Epithelial cell of esophagus (primary cell): ENCODE measurements at regions not wholly inside any gene's neighbourhood (a gene's known extent, or its start where the extent isn't known, plus 50 kb on each side); places are given as distances from the start of the nearest gene placed in this dataset.
"Not testable (repeated sequence)": the region's sequence is repeated elsewhere in the genome, so short reads cannot be mapped to it uniquely, and the experiment has no call there.

Experiments
- DNase-seq: peaks from one replicate; pipeline ENCODE4 v3.0.0; 2010; ENCODE audit warnings: low read depth
- H3K4me3 ChIP-seq: 2 replicates; pipeline ENCODE4 v1.5.1; 2011; ENCODE audit warnings: mild to moderate bottlenecking, low read length, control low read depth
- CTCF ChIP-seq: IDR thresholded peaks from 2 replicates; pipeline ENCODE4 v1.5.1; 2011; ENCODE audit warnings: low read depth, mild to moderate bottlenecking, low read length, control low read depth, inconsistent platforms; ENCODE audit not compliant: insufficient read depth; ENCODE audit errors: missing control alignments

GRCh38 chr13:50290186-50290585 lies 274.9 kb downstream of the KCNRG start:
- no peak for DNase-seq
- no peak overlapping the region for H3K4me3 ChIP-seq
- no peak for TF ChIP-seq CTCF

DNA sequence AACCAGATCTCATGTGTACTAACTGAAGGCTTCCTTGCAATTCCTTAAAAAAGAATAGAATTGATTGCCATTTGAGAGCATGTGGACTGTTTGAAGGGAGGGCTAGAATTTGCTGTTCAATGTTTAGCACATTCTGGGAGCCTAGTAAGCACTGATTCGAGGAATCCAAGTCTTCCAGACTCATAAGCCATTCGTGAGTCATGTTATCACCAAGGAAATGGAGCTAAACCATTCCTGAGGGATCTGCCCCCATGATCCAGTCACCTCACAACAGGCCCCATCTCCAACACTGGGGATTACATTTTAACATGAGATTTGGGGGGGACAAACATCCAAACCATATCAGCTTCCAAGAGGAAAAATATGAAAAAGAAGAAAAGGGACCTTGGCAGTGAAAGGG lies 276.4 kb downstream of the KCNRG start:
- DNase-seq, result peak; percentile 10
- no peak overlapping the region for H3K4me3 ChIP-seq
- no peak for TF ChIP-seq CTCF

GRCh38 chr13:50292081-50292480 lies 276.8 kb downstream of the KCNRG start:
- no peak for TF ChIP-seq CTCF
- DNase-seq, result no peak
- no peak overlapping the region for H3K4me3 ChIP-seq

GRCh38 chr13:50294425-50294824 lies 279.2 kb downstream of the KCNRG start:
- H3K4me3 ChIP-seq, result not testable (repeated sequence)

GRCh38 chr13:50299546-50300249 lies 284.5 kb downstream of the KCNRG start:
- no peak overlapping the region for H3K4me3 ChIP-seq
- peak; percentile 87 for DNase-seq
- no peak for TF ChIP-seq CTCF

More at GRCh38 chr13:50294425-50294824, 279.2 kb downstream of the KCNRG start:
- not testable (repeated sequence) for DNase-seq

GRCh38 chr13:50303963-50304721 lies 288.9 kb downstream of the KCNRG start:
- no peak for DNase-seq
- no peak for TF ChIP-seq CTCF
- H3K4me3 ChIP-seq, result no peak overlapping the region

GRCh38 chr13:50306156-50306555 lies 290.9 kb downstream of the KCNRG start:
- H3K4me3 ChIP-seq, result no peak overlapping the region
- no peak for DNase-seq
- TF ChIP-seq CTCF, result no peak
